ENCODE measurements at regions not wholly inside any gene's neighbourhood (a gene's known extent, or its start where the extent isn't known, plus 50 kb on each side); places are given as distances from the start of the nearest gene placed in this dataset.

GRCh38 chr16:60478810-60479209 is 1557.4 kb downstream of the CDH8 start:
- intact Hi-C loops (cut with DNase I): no loop called here
- ATAC-seq (no peak), DNase-seq (no peak)
- Histone ChIP-seq H3K36me3 (replicated peaks in 1 of 2; ENCODE audit: insufficient read depth in 1 of 2, low read depth in 2 of 2) (no peaks in the 10 kb centered on the region), H3K27me3 (no peaks in the 10 kb centered on the region), H3K9me3 (no peaks in the 10 kb centered on the region), H3K27ac (no peak overlapping the region), H3K4me3 (no peak overlapping the region), H3K4me1 (no peaks in the 10 kb centered on the region)
- TF ChIP-seq POLR2A (IDR thresholded peaks at IDR 0.05): no peak
- TF ChIP-seq, protein P1, sequence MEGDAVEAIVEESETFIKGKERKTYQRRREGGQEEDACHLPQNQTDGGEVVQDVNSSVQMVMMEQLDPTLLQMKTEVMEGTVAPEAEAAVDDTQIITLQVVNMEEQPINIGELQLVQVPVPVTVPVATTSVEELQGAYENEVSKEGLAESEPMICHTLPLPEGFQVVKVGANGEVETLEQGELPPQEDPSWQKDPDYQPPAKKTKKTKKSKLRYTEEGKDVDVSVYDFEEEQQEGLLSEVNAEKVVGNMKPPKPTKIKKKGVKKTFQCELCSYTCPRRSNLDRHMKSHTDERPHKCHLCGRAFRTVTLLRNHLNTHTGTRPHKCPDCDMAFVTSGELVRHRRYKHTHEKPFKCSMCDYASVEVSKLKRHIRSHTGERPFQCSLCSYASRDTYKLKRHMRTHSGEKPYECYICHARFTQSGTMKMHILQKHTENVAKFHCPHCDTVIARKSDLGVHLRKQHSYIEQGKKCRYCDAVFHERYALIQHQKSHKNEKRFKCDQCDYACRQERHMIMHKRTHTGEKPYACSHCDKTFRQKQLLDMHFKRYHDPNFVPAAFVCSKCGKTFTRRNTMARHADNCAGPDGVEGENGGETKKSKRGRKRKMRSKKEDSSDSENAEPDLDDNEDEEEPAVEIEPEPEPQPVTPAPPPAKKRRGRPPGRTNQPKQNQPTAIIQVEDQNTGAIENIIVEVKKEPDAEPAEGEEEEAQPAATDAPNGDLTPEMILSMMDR (IDR thresholded peaks at IDR 0.05): no peak
- WGBS, 2 donors: 68 to 80% methylated on average over 1 of the region's 1 CpG

DNA sequence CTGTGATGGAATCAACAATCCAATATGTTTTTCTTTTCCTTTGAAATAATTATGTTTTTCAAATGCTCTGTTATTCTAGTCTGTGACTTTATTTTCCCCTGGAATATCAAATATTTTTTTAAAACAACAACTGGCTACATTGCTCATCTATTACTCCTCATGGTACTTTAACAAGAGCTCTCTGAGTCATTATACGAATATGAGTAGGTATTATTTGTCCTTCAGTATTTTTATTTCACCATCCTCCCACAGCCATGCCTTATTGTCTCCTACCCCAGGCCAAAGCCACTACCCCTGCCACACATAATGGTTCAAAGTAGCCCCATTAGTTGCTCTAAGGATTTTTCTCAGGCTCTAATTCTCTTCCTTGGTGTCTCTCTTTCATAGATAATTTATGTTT is 1572.3 kb downstream of the CDH8 start:
- Histone ChIP-seq H3K9me3 (no peaks in the 10 kb centered on the region), H3K4me3 (no peak overlapping the region), H3K36me3 (replicated peaks in 1 of 2; ENCODE audit: insufficient read depth in 1 of 2, low read depth in 2 of 2) (no peaks in the 10 kb centered on the region), H3K27me3 (no peaks in the 10 kb centered on the region), H3K27ac (no peak overlapping the region), H3K4me1 (no peaks in the 10 kb centered on the region)
- no peak for DNase-seq
- WGBS, 2 donors: 43 to 56% methylated on average over 1 of the region's 1 CpG
- no peak for ATAC-seq
- TF ChIP-seq, protein P1 (IDR thresholded peaks at IDR 0.05): no peak
- TF ChIP-seq POLR2A (IDR thresholded peaks at IDR 0.05): no peak
- intact Hi-C loops (cut with DNase I): no loop called here

GRCh38 chr16:60459463-60459862 is 1576.8 kb downstream of the CDH8 start:
- ATAC-seq (no peak), DNase-seq (no peak)
- TF ChIP-seq, protein P1 (IDR thresholded peaks at IDR 0.05): no peak
- no peak for TF ChIP-seq POLR2A (IDR thresholded peaks at IDR 0.05)
- no peaks in the 10 kb centered on the region for H3K27me3 ChIP-seq
- 60 to 71% methylated on average over 2 of the region's 2 CpGs for WGBS, 2 donors
- intact Hi-C loops (cut with DNase I): no loop called here
- H3K4me1 ChIP-seq: no peaks in the 10 kb centered on the region
- H3K27ac ChIP-seq: no peak overlapping the region
- H3K9me3 ChIP-seq: no peaks in the 10 kb centered on the region
- no peaks in the 10 kb centered on the region for H3K36me3 ChIP-seq (replicated peaks in 1 of 2; ENCODE audit: insufficient read depth in 1 of 2, low read depth in 2 of 2)
- H3K4me3 ChIP-seq: no peak overlapping the region

- intact Hi-C loops (cut with DNase I): no loop called here
- H3K27ac ChIP-seq: no peak overlapping the region
- ATAC-seq (no peak), DNase-seq (no peak)
- H3K4me3 ChIP-seq: no peak overlapping the region
- WGBS, 2 donors: 35 to 68% methylated on average over 1 of the region's 1 CpG
- no peaks in the 10 kb centered on the region for H3K4me1 ChIP-seq
- H3K27me3 ChIP-seq: no peaks in the 10 kb centered on the region
- TF ChIP-seq POLR2A (IDR thresholded peaks at IDR 0.05): no peak
- TF ChIP-seq, protein P1 (IDR thresholded peaks at IDR 0.05): no peak
- H3K36me3 ChIP-seq (replicated peaks in 1 of 2; ENCODE audit: insufficient read depth in 1 of 2, low read depth in 2 of 2): no peaks in the 10 kb centered on the region
- H3K9me3 ChIP-seq: no peaks in the 10 kb centered on the region
Measured at GRCh38 chr16:60458255-60458654, 1578.0 kb downstream of the CDH8 start.

DNA sequence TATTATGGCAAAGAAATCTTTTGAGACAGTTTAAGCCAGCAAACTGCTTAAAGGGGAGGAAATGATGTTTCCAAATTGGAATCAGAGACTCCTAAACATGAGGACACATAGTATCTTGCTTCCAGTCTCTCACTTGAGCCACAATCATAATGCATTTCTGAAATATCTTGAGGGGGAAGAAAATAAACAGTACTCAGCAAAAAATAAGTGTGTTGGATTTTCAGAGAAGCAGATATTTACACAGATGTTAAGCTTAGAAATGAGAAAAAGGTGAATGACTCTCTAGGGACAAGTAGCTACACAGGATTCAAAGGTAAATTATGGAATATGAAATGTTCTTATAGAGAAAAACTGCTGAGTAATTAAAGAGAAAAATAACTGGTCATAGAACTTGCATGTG is 1583.6 kb downstream of the CDH8 start:
- no peak overlapping the region for H3K27ac ChIP-seq
- TF ChIP-seq, protein P1 (IDR thresholded peaks at IDR 0.05): no peak
- TF ChIP-seq POLR2A (IDR thresholded peaks at IDR 0.05): no peak
- H3K4me3 ChIP-seq: no peak overlapping the region
- no peak for ATAC-seq
- no peaks in the 10 kb centered on the region for H3K27me3 ChIP-seq
- H3K4me1 ChIP-seq: no peaks in the 10 kb centered on the region
- H3K36me3 ChIP-seq (replicated peaks in 1 of 2; ENCODE audit: insufficient read depth in 1 of 2, low read depth in 2 of 2): no peaks in the 10 kb centered on the region
- DNase-seq: no peak
- no peaks in the 10 kb centered on the region for H3K9me3 ChIP-seq
- intact Hi-C loops (cut with DNase I): no loop called here
